Muscle of leg (tissue), 3 donors: ENCODE measurements at regions not wholly inside any gene's neighbourhood (a gene's known extent, or its start where the extent isn't known, plus 50 kb on each side); places are given as distances from the start of the nearest gene placed in this dataset.
"Not testable (repeated sequence)": the region's sequence is repeated elsewhere in the genome, so short reads cannot be mapped to it uniquely, and the experiment has no call there.

ENCODE experiments used
- DNase-seq: peaks from one replicate; pipeline ENCODE4 v3.0.0; 2013
- H3K27ac ChIP-seq: one replicate; pipeline ENCODE4 v1.5.1; 2013; ENCODE audit warnings: mild to moderate bottlenecking, low read length, control low read depth
- H3K27me3 ChIP-seq: one replicate; pipeline ENCODE4 v1.6.1; 2013; ENCODE audit warnings: low read length; ENCODE audit not compliant: control insufficient read depth, insufficient read depth
- H3K36me3 ChIP-seq: one replicate; pipeline ENCODE4 v1.6.1; 2013; ENCODE audit warnings: low read length; ENCODE audit not compliant: control insufficient read depth, insufficient read depth
- H3K4me1 ChIP-seq: one replicate; pipeline ENCODE4 v1.6.1; 2013; ENCODE audit warnings: low read length; ENCODE audit not compliant: control insufficient read depth, insufficient read depth
- H3K4me3 ChIP-seq: one replicate; pipeline ENCODE4 v1.5.1; 2013; ENCODE audit warnings: low read length, control low read depth
- H3K9me3 ChIP-seq: replicated peaks from 2 replicates; pipeline ENCODE4 v1.6.1; 2013; ENCODE audit warnings: low read depth, low read length; ENCODE audit not compliant: control insufficient read depth
- WGBS: methylation state at CpG from one replicate; pipeline ENCODE4 v1.1.5; 2013; ENCODE audit warnings: missing lambda C conversion rate; ENCODE audit not compliant: insufficient coverage; 5-methylcytosine and 5-hydroxymethylcytosine counted together

DNA sequence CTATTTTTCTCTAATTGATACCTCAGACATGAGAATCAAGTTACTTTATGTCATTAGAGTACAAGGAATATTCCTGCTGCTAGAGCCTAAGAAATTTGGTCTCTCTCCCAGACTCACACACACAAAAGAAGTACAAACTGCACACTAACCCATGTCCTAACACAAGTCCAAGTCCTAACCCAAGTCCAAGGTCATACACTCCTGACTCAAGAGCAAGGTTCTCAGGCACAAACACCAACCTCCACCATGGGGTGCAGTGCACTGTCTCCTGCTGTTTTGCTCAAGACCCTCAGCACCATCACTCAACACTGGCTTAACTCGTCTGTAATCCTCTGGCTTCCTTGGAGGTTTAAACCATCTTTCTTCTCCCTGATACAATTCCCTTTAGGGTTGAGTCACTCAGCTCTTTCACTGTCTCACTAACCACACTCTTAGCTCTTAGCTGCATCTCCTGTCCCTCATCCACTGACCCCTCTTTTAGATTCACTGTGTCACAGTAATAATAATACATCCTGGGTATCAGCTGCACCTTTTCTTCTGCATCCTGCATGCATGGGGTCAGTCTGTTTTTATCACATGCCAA lies 129.8 kb downstream of the BCL2L11 start:
- Histone ChIP-seq H3K27me3 (no peaks in the 10 kb centered on the region), H3K9me3 (no peaks in the 10 kb centered on the region), H3K36me3 (no peaks in the 10 kb centered on the region), H3K4me3 (no peak overlapping the region), H3K27ac (no peak overlapping the region), H3K4me1 (peaks cover 6% of the 10 kb centered on the region)
- WGBS: 42% methylated on average over 1 of the region's 1 CpG
- DNase-seq: no peak

DNA sequence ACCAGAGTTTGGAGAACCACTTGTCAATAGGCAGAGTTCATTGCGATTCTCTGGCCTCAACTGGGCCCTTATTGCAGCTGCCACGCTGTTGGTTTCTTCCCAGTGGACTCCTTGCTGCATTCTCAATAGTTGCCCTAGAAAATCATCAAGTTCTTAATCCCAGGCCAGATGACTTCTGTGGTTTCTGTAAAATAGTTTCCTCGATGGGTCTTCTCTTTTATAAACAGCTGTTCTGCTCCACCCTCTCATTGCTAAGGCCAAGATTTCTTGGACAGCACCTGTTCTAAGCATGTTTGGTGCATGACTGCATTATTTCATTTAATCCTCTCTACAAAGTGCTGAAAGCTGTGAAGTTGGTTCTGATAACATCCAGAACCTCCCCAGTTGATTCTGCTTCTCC lies 131.0 kb downstream of the BCL2L11 start:
- no CpG with 5 or more reads among the region's 3 CpGs for WGBS
- no peaks in the 10 kb centered on the region for H3K27me3 ChIP-seq
- peak; percentile 17 for DNase-seq

GRCh38 chr2:111252436-111252835 lies 131.7 kb downstream of the BCL2L11 start:
- Histone ChIP-seq H3K27ac (no peak overlapping the region), H3K27me3 (no peaks in the 10 kb centered on the region), H3K9me3 (no peaks in the 10 kb centered on the region), H3K4me1 (no peaks in the 10 kb centered on the region), H3K4me3 (no peak overlapping the region), H3K36me3 (no peaks in the 10 kb centered on the region)
- DNase-seq: no peak

More for the DNA sequence above, 131.0 kb downstream of the BCL2L11 start:
- Histone ChIP-seq H3K36me3 (no peaks in the 10 kb centered on the region), H3K4me3 (no peak overlapping the region), H3K9me3 (no peaks in the 10 kb centered on the region), H3K27ac (no peak overlapping the region), H3K4me1 (peaks cover 2% of the 10 kb centered on the region)

DNA sequence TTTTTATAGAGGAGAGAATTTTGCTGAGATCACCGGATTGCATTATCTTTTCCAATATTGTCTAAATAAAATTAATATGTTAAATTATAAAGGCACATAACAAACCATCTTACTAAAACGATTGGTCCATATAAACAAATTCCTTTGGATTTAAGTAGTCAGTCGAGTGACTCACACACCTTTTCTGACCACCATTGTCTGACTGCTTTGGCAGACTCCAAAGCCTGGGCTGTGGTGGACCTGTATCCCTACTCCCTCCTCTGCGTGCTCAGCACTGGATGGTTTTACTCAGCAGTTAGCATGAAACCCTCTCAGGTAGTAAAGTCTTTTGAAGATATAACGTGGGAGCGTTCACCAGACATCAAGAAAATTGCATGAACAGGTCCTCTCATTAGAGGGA lies 134.2 kb downstream of the BCL2L11 start:
- H3K36me3 ChIP-seq, H3K9me3 ChIP-seq, H3K27me3 ChIP-seq, H3K4me1 ChIP-seq, H3K4me3 ChIP-seq, DNase-seq, H3K27ac ChIP-seq: not testable (repeated sequence)
- WGBS: 100% methylated on average over 1 of the region's 6 CpGs

GRCh38 chr2:111256628-111257027 lies 135.9 kb downstream of the BCL2L11 start:
- H3K27ac ChIP-seq, H3K4me1 ChIP-seq, H3K4me3 ChIP-seq, H3K36me3 ChIP-seq, DNase-seq, H3K9me3 ChIP-seq, H3K27me3 ChIP-seq: not testable (repeated sequence)
- no CpG with 5 or more reads among the region's 1 CpG for WGBS

GRCh38 chr2:111257607-111258006 lies 136.9 kb downstream of the BCL2L11 start:
- not testable (repeated sequence) for H3K27me3 ChIP-seq, H3K9me3 ChIP-seq, H3K36me3 ChIP-seq, H3K4me3 ChIP-seq, H3K4me1 ChIP-seq, DNase-seq, H3K27ac ChIP-seq
- no CpG with 5 or more reads among the region's 1 CpG for WGBS

DNA sequence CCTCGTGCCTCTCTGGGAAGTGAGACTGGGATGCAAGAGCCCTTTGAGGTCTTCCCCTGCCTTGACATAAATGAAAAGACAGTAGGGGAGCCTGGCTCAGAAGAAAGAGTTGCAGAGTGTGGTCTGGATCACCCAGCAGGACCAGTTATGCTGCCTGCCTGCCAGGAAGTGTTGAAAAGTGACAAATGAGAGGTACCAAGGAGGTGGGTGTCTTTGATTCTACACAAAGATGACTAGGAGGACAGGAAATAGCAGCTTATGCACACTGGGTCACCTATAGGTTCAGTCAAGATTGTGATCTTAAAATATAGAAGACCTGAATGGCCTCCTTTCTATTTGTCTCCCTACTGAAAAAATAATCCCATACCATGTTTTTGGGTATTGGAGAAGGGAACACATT lies 137.6 kb downstream of the BCL2L11 start:
- not testable (repeated sequence) for H3K4me3 ChIP-seq, H3K9me3 ChIP-seq, H3K36me3 ChIP-seq, H3K27ac ChIP-seq, DNase-seq, H3K4me1 ChIP-seq, H3K27me3 ChIP-seq
- WGBS: no CpG with 5 or more reads among the region's 1 CpG

DNA sequence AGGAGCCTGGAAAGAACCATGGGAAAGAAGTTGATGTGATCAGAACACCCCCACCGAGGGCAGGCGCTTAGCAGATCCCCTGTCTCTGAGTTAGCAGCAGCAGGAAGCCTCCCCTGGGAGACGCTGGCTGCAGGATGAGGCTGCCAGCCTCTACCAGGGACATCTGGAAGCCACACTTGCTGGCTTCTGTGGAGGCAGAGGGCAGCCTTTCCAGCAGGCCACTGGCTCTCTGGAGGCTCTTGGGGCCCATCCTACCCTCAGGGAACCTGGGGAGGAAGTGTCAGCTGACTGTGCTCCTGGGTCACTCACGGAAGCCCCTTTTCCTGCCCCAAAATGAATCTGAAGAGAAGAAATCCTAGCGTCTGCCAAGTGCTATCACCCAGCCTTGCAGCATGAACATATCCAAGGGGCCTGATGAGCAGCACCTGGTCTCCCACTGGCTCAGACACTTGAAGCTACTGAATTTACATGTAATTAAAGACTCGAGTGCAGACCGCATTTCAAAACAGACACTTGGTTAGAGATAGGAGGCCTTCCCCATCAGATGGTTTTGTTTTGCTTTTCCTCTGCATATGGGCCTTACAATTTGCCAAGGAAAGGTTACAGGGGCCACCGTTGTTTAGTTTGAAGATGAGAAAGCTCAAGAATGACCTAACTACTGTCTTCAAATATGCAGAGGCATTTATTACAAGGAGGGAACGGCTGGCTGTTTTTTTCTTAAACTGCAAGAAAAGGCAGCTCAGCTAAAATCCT lies 142.1 kb downstream of the BCL2L11 start:
- H3K4me1 ChIP-seq, DNase-seq, H3K27ac ChIP-seq, H3K9me3 ChIP-seq, H3K4me3 ChIP-seq, H3K36me3 ChIP-seq, H3K27me3 ChIP-seq: not testable (repeated sequence)
- WGBS: no CpG with 5 or more reads among the region's 9 CpGs

DNA sequence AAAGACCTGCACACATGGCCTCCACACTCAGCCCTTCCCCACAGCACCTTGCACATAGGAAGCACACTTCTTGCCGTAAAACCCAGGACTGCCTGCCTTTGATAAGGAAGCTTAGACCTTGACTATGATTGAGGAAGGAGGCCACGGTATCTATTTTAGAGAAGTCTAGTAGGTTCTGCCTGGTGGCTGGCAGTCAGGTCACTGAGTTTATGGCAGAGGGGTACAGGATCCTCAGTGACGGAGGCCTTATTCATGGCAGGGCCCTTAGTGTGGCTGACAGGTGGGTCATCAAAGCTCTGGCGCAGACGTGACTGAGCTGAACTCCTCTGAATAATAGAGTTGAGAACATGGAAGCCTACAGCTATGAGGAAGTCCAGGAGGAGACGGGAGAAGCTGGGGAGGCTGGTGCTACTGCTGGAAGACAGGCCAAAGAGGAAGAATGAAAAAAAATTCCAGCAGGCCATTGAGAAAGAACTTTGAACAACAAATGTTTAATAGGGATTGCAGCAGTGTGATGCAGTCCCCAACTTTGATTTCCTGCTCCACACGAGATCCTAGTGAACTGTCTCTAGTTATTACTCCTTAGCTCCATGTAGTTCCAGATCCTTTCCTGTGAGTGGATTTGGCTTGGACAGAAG lies 142.8 kb downstream of the BCL2L11 start:
- H3K27ac ChIP-seq, H3K4me3 ChIP-seq, DNase-seq, H3K9me3 ChIP-seq, H3K4me1 ChIP-seq, H3K27me3 ChIP-seq, H3K36me3 ChIP-seq: not testable (repeated sequence)
- no CpG with 5 or more reads among the region's 7 CpGs for WGBS

GRCh38 chr2:111264956-111265355 lies 144.2 kb downstream of the BCL2L11 start:
- DNase-seq, H3K4me3 ChIP-seq, H3K36me3 ChIP-seq, H3K27ac ChIP-seq, H3K27me3 ChIP-seq, H3K4me1 ChIP-seq, H3K9me3 ChIP-seq: not testable (repeated sequence)
- 90% methylated on average over 7 of the region's 11 CpGs for WGBS
